NCI-H510A (cell line): ENCODE measurements at regions not wholly inside any gene's neighbourhood (a gene's known extent, or its start where the extent isn't known, plus 50 kb on each side); places are given as distances from the start of the nearest gene placed in this dataset.
"Not testable (repeated sequence)": the region's sequence is repeated elsewhere in the genome, so short reads cannot be mapped to it uniquely, and the experiment has no call there.

Experiments used
- DNase-seq: peaks from one replicate; lab custom pipeline; 2025; lab: John Stamatoyannopoulos, UW

DNA sequence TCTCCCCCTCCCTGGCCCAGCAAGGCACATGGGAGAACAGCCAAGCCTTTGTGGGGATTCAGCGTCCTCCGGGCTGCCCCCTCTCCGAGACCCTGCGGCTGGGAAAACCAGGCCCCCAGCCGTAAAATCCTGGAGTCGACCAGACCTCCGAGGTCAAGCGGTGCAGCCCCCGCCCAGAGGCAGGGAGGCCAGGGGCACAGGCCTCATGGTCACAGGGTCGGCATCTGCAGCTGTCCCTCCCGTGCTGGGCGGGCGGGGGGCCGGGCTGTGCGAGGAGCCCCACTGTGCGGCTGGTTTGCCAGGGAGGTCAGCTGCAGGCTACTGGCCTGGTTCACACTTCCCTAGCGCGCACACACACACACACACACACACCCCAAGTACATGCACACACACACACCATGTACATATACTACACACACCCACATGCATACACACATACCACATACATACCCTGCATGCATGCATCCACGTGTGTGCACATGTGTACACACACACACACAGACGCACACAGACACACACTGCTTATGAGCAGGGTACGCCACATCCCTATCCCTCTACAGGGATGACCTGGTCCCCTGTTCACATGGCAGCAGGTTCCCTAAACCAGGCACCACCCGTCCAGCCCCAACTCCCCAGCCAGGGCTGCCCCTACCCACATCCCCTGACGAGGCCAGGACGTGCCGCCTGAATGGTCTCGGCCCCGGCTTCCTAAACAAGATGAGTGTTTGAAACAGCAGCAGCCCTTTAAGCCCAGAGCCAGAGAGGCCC is 108.9 kb upstream of the CIBAR2 start:
- DNase-seq, result no peak

DNA sequence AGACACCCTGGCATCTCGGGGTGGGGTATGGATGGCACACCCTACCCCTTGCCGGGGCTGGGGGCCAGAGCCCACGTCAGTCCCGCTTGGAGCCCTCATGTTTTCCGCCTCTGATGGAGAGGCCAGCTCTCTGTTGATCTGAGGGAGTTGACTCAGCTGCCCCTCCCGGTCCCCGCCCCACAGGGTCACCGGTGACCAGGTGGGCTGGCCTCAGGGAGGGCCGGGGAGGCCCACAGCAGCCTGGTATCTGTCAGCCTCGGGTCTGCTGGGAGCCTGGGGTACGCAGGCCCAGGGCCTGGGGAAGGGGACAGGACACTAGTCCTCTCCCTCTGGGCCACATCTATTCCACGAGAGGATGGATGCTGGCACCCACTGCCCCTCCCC is 109.5 kb upstream of the CIBAR2 start:
- DNase-seq, result no peak

DNA sequence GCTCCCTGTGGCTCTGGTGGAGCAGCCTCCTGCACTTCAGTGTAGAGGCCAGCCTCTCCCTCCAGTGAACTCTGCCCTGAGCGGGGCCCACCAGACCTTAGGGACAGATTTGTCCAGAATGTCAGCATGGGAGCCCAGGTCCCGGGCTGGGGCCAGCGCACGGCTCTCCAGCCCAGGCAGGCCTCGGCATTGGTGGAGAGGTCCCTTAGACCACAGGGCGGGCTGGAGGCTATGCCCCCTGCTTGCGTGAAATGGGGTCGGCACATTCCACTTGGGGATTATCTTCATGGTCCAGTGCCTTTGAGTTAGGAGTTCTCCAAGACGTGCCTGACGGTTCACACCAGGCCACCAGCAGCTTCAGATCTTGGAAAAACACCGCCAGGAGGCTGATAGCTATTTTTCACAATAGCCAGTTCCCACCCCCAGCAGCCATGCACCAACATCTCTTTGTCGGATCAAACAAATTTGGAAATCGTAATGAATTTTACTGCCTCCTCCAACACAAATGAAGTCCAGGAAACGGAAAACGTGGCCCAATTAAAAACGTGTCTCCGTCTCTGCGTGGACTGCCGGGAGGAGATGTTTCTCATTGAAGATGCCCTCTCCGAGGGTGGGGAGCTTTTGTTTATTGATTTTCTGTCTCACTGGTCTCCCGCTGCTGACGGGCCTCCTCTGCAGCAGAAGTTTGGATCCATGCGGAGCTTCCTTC is 110.0 kb upstream of the CIBAR2 start:
- DNase-seq, result no peak

DNA sequence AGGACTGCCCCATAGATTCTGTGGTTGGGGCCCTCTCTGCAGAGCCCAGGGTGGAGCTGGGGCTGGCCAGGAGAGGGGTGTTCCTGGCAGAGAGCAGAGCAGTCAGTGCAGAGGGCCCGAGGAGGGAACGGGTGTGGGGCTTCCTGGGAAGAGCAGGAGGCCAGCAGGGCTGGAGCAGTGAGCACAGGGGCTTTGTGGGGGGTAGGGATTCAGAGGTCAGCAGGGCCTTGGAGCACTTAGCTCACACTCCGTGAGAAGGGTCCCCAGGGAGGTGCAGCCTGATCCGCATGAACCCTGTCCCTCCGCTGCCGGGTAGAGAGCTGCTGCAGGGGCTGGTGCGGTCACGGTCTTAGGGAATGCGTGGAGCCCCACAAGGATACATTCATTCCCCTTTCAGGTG is 113.0 kb upstream of the CIBAR2 start:
- no peak for DNase-seq

DNA sequence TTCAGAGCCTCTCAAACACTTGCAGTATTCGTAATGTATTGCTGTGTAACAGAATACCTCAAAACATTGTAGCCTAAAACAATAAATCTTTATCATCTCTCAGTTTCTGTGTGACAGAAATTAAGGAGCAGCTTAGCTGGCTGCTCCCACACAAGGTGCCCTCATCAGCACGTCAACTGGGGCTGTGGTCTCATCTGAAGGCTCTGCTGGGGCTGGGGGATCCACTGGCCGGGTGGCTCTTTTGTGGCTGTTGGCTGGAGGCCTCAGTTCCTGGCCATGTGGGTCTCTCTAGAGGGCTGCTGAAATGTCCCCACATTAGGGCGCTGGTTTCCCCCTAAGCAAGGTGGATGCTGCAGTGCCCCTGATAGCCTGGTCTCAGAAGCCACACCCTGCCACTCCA is 113.4 kb upstream of the CIBAR2 start:
- no peak for DNase-seq

DNA sequence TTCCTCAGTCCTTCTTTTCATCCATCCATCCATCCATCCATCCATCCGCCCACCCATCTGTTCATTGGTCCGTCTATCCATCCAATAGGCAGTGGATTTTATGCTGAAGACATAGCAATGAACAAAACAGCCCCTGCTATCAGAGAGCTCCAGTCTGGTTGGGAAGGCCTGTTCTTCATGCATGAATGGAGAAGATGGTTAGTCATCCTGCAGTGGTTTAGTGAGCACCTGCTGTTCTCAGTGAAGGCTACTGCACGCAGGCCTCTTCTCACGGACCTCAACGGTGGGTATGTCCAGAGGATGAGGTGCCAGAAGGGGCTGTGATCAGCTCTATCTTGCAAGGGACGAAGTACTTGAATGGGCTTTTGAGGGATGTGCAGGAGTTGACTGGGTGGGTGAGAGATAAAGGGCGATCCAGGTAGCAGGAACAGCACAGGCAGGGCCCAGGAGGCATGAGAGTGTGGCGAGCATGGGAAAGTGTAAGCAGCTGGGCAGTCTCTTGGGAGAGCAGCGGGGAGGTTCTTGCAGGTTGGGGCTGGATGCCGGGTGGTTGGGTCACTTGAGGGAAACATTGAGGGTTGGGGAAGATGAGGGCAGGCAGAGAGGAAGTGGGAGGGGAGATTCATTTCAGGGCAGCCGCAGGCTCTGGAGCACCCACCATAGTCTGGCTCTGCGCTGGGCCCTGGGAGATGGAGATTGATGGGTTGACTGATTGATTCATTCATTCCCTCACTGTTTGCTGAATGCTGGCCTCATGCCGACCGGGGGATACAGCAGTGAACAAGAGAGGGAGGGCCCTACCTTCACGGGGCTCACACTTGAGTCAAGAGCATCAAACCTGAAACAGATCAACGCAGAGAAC is 115.0 kb upstream of the CIBAR2 start:
- DNase-seq, result peak; percentile 39

DNA sequence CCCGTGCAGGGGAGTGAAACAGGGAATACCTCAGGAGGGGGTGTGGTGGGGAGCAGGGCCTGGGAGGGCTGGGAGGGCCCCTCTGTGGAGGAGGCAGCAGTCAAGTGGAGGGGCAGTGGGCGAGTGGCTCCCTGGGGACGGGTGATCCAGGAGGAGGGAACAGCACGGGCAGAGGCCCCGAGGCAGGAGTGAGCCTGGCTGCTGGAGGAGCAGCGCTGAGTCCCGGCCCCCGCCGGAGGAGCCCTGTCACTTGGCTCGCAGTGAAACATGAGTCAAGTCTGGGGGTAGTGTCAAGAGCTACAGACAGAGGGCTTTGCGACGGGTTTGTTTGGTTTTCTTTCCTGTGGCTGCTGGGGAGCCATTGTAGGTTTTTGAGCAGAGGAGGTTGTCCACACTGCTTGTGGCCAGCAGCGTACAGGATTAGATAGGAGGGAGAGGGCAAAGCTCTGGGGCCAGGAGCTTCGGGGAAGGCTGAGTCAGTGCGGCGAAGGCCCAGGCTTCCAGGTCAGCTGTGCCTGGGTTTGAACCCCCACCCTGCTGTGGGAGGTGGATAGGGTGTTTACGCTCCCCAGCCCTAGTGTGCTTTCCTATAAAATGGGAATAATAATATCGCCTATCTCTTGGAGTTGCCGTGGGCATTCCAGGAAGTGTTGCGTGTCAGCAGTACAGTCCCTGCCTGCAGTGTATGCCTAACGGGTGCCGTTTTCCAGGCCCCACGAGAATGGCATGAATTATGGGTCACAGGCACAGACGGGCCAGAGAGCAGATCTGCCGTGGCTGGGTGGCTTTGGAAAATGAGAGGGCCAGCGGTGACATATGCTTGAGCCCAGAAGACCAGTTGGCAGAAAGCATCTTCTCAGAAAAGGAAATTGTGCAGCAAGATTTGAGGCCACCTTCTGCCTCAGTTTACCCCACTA is 115.9 kb upstream of the CIBAR2 start:
- no peak for DNase-seq

DNA sequence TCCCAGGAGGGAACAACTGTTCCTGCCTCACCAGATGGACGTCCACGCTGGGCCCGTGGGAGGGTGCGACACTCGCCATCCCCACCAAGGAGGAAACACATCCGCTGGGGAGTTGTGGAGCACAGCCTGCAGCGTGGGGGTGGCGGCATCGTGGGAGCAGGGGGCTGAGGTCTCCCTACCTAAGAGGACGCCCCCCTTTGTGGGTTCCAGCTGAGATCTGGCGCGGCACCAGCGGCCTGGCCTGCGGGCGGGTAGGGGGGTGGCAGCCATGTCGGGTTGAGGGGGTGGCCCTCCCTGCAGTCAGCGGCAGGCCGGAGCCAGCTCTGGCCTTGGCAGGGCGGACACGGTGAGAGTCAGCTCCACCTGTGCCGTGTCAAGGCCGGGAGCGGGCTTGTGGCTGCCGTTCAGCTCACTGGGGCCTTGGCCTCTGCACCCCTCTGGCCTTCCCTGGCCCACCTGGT is 116.7 kb upstream of the CIBAR2 start:
- no peak for DNase-seq

DNA sequence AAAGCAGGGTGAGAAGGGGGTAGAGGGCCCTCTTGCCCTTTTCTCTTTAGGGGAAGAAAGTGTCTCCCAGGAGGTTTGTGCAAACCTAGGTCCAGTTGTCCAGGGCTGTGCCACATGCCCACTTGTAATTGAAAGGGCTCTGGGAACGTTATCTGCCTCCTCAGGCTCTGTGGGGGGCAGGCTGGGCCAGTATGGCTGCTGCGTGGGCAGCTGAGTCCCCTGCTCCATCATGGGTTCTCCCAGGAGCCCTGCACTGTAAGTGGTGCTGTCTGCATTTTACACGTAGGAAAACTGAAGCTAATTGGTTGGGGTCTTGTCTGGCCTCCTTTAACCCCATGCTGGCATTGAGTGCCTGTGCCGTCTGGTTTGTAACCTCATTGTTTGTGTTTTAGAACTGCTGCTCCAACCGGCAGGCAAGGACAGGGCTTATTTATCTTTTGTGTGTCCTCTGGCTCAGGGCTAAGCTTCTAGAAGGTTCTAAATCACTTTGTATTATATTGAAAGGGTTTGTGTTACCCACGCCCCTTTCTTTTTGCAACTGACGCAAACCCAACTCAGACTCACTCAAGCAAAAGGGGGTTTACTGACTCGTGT is 117.7 kb upstream of the CIBAR2 start:
- no peak for DNase-seq

DNA sequence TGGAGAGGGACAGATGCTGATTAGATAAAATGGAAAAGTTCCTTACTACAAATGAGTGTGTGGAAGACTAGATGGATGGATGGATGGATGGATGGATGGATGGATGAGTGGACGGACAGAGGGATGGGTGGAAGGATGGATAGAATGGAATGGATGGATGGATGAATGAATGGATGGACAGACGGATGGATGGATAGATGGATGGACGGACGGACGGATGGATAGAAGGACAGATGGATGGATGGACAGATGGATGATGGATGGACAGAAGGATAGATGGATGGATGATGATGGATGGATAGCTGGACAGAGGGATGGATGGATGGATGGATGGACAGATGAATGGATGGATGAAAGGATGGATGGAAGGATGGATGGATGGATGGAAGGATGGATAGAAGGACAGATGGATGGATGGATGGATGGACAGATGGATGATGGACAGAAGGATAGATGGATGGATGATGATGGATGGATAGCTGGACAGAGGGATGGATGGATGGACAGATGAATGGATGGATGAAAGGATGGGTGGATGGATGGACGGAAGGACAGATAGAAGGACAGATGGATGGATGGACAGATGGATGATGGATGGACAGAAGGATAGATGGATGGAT is 118.6 kb upstream of the CIBAR2 start:
- DNase-seq, result not testable (repeated sequence)

DNA sequence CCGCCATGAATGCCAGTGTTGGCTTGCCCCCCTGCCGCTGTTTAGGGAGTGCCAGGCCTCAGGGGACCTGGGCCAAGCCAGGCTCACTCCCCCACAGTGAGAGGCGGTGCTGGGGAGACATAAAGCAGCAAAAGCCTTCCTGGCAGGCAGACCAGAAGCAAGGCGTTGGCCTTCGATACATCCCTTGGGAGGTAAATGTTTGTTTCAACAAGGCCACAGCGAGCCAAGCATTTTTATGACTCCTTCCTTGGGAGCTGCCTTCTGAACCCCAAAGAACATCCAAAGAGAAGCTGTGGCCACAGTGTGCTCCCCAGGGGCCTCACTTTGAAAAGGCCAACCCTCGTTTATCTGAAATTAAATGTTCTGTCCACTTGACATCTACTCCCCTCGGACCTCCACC is 119.7 kb upstream of the CIBAR2 start:
- no peak for DNase-seq

DNA sequence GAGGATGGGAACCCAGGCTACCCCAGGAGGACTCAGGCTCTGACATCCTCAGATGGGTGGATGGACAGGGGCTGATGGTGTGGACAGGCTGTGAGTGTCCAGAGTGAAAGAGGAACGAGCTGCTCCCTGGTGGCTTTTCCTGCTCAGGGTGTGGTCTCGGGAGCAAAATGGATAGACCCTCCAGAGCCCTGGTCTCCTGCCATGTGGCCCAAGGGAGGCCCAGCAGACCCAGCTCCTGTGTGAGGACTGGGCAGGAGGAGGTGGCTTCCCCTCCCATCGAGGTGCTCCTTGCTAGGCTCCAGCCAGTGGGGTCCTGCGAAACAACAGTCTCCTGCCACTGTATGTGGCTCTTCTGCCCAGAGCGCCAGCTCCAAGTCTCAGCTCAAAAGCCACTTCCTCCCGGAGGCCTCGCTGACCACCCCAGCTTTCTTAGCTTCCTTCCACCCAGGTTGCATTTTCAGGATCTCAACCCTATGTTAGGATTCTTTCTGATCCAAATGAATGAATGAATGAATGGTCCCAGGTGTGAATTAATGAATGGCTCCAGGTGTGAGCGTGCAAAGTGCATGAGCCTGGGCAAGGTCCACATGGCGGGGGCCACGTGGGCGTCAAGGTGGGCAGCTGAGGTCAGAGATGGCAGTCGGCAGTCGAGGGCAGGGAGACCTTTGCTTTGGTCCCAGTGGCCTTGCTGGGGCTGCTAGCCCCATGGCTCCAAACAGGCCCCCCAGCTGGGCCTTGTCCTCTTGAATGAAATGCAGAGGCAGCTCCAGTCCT is 120.3 kb upstream of the CIBAR2 start:
- no peak for DNase-seq

DNA sequence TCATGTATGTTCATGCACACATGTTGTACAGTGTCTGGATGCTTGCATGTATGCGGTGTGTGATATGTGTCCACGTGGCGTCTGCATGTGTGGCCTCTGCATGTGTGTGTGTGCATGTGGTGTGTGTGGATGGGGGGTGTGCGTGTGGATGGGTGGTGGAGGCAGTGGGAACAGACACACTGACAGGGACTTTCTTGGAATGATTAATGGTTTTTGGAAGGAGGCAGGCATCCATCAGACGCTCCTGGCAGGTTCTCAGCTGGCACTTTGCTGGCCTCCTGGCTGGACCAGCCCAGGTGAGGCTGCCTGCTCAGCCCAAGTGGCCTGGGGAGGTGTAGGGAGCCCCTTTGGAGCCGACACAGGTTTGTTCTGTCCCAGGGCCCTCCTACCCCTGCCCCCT is 121.2 kb upstream of the CIBAR2 start:
- DNase-seq, result no peak

DNA sequence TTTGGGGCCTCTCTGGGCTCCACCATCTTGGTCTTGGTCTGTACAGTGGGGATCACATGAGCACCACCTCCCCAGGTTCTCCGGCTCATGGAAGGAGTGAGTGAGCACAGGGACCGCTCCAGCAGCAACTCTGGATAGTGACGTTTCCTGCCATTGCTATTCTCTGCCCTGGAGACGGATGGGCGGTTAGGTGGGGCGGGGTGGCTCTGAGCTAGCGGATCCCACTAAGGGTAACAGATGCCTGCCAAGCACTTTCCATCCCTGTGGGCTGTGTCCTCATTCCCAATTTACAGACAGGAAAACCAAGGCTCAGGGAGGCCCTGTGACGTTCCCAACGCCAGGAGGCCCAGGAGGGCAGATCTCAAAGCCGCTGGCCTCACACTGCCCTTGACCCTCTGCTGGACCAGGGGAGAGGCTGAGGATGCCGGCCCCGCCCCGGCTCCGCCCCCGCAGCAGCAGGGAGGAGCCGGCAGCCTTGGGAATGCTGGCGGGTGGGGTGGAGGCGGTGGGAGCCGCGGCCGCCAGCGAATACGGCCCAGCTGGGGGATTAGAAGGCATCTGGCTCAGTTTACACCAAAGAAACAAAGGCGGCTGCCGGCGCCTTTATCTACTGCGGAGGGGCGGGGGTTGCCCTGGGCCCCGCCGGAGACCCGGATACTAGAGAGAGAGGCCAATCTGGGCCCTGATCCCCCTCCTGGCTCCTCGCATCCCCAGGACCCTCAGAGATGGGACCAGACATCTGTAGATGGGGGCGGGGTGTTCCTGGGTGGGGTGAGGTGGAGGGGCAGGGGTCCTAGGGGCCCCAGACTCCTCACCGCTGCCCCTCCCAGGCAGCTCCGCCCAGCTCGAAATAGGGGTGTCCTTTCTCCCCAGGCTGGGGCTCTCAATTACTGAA is 122.3 kb upstream of the CIBAR2 start:
- no peak for DNase-seq

DNA sequence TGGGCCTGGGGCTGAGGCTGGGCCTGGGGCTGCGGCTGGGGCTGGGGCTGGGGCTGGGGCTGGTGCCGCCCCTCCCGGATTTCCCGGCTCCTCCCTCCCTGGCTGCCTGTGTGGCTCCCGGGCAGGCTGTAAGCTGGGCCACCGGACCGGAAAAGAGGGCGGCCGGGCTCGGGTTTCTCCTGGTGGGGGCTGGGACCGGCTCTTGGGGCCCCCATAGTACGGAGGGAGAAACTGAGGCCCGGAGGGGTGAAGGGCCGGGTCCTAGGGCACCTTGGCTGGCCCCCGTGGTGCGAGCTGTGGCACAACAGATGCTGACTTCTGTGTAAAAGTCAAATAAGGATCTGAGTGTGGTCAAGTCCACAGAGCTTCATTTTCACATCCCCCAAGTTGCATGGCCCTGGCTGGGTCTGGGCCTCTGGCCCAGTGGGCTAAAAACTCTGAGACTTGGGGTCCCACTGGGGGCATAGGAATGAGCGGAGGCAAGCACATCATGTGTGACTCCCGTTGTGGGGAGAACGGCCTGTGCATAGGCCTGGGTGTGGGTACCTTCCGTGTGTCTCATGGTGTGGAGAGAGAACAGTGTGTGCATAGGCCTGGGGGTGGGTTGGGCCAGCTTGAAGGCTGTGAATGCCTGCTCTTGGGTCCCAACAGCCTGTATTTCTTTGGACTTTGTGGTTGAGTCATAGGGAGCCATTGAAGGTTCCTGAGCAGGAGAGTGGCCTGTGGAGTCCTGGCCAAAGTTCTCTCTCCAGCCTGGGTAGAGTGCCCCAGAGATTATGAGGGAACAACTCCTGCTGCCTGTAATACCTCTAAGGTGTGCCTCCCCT is 123.9 kb upstream of the CIBAR2 start:
- DNase-seq, result no peak

DNA sequence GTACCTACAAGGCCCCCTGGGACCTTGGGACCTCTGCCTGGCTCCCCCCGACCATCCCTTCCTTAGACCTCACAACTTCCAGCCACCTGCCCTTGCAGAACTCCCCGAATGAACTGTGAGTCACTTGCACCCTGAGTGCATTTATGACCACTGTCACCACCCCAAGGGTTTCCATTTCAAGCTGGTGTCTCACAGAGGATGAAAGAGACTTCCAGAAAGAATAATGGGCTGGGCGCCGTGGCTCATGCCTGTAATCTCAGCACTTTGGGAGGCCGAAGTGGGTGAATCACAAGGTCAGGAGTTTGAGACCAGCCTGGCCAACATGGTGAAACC is 124.5 kb upstream of the CIBAR2 start:
- no peak for DNase-seq

DNA sequence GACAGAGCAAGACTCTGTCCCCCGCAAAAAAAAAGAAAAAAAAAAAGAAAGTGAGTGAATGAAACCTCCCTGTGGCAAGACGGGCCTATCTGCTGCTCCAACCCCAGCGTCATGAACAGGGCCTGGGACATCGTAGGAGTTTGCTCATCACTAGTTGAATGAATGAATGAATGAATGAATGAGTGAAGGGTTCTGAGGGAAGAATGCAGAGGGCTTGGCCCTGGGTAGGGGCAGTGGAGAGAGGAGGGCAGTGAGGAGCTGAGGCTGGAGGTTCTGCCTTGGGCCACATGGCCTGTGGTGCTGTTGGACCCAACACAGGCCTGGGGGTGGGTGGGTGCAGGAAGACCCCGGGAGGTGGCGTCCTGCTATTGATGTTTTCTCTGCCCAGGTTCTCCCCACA is 125.5 kb upstream of the CIBAR2 start:
- no peak for DNase-seq

DNA sequence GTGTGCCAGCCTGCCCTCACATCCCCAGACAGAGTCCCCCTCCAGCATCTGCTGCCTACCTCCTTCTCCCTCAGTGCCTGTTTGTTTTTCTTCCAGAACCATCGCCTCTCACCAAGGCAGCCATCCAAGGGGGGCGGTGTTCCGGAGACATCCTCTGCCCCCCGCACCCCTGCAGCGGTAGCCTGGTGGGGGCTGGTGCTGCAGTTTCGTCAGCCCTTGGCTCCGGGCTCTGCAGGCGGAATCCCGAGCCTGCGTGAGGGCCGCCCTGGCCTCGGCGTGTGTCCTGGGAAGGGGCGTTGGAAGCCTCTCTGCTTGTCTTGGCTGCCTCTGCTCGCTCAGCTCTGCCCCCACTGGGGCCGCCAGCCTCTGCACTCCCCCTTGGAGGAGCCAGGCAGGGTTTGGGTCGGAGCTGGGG is 126.0 kb upstream of the CIBAR2 start:
- no peak for DNase-seq
